Stimulated activated CD8-positive, alpha-beta memory T cell treated with anti-CD3 and anti-CD28 coated beads, Interleukin-15, amount 100 ng/mL, for 4 hours (primary cell): ENCODE measurements at regions not wholly inside any gene's neighbourhood (a gene's known extent, or its start where the extent isn't known, plus 50 kb on each side); places are given as distances from the start of the nearest gene placed in this dataset.
"Not testable (repeated sequence)": the region's sequence is repeated elsewhere in the genome, so short reads cannot be mapped to it uniquely, and the experiment has no call there.

Experiments
- DNase-seq, 2 donors: peaks; one replicate each; pipeline ENCODE4 v3.0.0-alpha.2; 2020; ENCODE audit warnings: low read depth in 2 of 2

DNA sequence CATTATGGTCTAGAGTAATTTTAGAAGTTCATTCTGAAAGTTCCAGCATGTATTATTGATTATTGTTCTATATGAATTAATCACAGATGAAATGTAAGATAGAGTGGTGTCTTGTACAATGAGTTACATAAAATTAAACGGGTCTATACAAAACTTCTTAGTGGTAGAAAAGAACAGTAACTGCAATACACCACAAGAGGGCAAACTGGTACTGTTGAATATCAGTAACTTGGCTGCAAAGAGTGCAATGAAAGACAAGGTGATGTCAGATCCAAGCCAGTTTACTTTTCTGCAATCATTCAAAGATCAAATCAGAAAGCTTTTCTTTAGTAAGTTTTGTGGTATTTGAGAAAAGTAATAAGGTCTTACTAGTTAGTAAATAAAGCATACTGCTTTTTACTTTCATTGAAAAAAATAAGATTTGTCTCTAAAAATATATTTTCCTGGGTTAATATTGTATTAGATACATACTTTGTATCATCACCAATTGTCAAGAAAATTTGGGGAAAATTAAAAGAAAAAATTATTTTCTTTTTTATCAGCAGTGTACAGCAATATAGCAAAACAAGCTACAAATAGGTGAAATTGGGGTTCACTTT, 66.4 kb upstream of the BTG3 start:
- DNase-seq, result no peak

- not testable (repeated sequence) for DNase-seq
These were observed 64.2 kb upstream of the BTG3 start for GRCh38 chr21:17676930-17677329.

- DNase-seq, result no peak
These were observed 61.4 kb upstream of the BTG3 start for GRCh38 chr21:17674106-17674505.

GRCh38 chr21:17673261-17674020, 60.7 kb upstream of the BTG3 start:
- DNase-seq, result no peak

DNA sequence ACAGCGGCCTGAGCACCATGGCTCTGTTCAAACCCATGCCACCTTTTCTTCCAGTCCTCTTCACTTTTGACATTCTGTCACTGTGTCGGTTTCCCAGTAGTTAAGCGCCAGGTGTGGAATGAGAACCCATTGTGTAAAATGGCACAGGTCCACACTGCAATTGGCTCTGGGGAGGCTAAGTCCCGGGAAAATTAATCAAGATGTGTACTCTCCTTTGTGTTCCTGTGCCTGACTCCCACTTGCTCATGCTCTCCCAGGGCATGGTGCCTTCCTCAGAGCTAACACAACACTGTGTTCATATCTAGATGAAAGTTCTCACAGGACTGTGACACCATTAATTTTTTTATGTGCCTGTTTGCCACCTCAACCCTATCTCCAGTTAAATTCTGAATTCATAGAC, 59.0 kb upstream of the BTG3 start:
- DNase-seq, result no peak

GRCh38 chr21:17668479-17669140, 55.9 kb upstream of the BTG3 start:
- no peak for DNase-seq

- no peak for DNase-seq
These were observed 54.6 kb upstream of the BTG3 start for GRCh38 chr21:17667256-17667655.
